ENCODE measurements at regions not wholly inside any gene's neighbourhood (a gene's known extent, or its start where the extent isn't known, plus 50 kb on each side); places are given as distances from the start of the nearest gene placed in this dataset.
A peak's percentile ranks its signal among the peaks of the same experiment; 100 is the strongest.

DNA sequence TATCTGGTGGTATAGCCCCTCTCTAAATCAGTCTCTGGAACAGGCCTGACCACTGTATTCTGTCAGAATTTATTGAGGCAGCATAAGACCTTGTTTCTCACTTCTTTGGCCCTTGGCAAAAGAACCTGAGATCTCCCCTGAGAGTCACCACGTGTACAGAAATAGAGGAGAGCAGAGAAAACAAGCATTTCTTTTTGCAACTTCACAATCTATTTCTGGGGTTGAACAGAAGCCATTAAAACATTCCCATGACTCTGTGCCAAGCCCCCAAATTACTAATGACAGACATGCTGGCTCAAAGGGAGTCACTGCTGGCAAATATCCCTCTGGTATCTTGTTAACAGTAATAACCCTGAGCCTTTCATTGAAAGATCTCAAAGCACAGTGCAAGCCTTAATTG is 395.3 kb downstream of the MAFB start:
- peak; percentile 79 for DNase-seq (ENCODE audit: low read depth, low spot score)

More for the DNA sequence above, 395.3 kb downstream of the MAFB start:
- TF ChIP-seq EZH2 (IDR thresholded peaks at IDR 0.05; ENCODE audit: borderline replicate concordance, low read depth, low read length, severe bottlenecking) (no peak), JUN (IDR thresholded peaks at IDR 0.05; ENCODE audit: borderline replicate concordance, insufficient read depth, insufficient read length, low read depth) (no peak), POLR2AphosphoS5 (IDR thresholded peaks at IDR 0.05; ENCODE audit: insufficient read depth, low read depth, low read length) (no peak), POLR2A (IDR thresholded peaks at IDR 0.05; ENCODE audit: low read depth, low read length) (no peak), GATA2 (IDR thresholded peaks at IDR 0.05; ENCODE audit: insufficient read depth, insufficient read length, low read depth, low read length) (no peak), MYC (IDR thresholded peaks at IDR 0.05; ENCODE audit: low read depth, low read length) (no peak)
- TF ChIP-seq, protein P1, sequence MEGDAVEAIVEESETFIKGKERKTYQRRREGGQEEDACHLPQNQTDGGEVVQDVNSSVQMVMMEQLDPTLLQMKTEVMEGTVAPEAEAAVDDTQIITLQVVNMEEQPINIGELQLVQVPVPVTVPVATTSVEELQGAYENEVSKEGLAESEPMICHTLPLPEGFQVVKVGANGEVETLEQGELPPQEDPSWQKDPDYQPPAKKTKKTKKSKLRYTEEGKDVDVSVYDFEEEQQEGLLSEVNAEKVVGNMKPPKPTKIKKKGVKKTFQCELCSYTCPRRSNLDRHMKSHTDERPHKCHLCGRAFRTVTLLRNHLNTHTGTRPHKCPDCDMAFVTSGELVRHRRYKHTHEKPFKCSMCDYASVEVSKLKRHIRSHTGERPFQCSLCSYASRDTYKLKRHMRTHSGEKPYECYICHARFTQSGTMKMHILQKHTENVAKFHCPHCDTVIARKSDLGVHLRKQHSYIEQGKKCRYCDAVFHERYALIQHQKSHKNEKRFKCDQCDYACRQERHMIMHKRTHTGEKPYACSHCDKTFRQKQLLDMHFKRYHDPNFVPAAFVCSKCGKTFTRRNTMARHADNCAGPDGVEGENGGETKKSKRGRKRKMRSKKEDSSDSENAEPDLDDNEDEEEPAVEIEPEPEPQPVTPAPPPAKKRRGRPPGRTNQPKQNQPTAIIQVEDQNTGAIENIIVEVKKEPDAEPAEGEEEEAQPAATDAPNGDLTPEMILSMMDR (IDR thresholded peaks at IDR 0.05; ENCODE audit: extremely low read depth in 1 of 2, insufficient read depth in 1 of 2, low read depth in 1 of 2, low read length in 2 of 2): no peak
- TF ChIP-seq, protein P2, sequence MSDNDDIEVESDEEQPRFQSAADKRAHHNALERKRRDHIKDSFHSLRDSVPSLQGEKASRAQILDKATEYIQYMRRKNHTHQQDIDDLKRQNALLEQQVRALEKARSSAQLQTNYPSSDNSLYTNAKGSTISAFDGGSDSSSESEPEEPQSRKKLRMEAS (IDR thresholded peaks at IDR 0.05; ENCODE audit: insufficient read depth, insufficient read length): no peak
- Histone ChIP-seq H3K9me3 (replicated peaks; ENCODE audit: control insufficient read depth, insufficient read depth, low read length) (no peaks in the 10 kb centered on the region), H3K79me2 (ENCODE audit: control insufficient read depth, insufficient read depth, low read length) (no peaks in the 10 kb centered on the region), H4K20me1 (replicated peaks; ENCODE audit: control insufficient read depth, extremely low read depth, insufficient read depth, low read length) (no peaks in the 10 kb centered on the region), H2AFZ (ENCODE audit: low read depth, low read length) (peak overlapping the region; percentile 82), H3K27ac (ENCODE audit: insufficient read depth, low read depth, low read length) (peak overlapping the region; percentile 89), H3K4me2 (ENCODE audit: insufficient read depth, low read length) (no peak overlapping the region), H3K36me3 (ENCODE audit: control insufficient read depth in 2 of 2, extremely low read depth in 1 of 2, insufficient read depth in 2 of 2, low read length in 2 of 2) (no peaks in the 10 kb centered on the region), H3K9ac (replicated peaks; ENCODE audit: extremely low read depth, insufficient read depth, low read length) (no peak overlapping the region), H3K4me1 (ENCODE audit: control insufficient read depth, extremely low read depth, insufficient read depth, low read length) (peaks cover 22% of the 10 kb centered on the region), H3K9me1 (replicated peaks; ENCODE audit: control insufficient read depth, extremely low read depth, insufficient read depth, low read length) (no peaks in the 10 kb centered on the region), H3K4me3 (replicated peaks in 1 of 3; ENCODE audit: insufficient read depth in 1 of 3, low read depth in 1 of 3, low read length in 3 of 3) (no peak overlapping the region), H3K27me3 (ENCODE audit: control insufficient read depth in 2 of 2, insufficient read depth in 2 of 2, low read length in 2 of 2) (no peaks in the 10 kb centered on the region)
- dilution Hi-C loops (cut with MboI; ENCODE audit: extremely low pct_ligation_motif_present, low sequenced_read_pairs) (no loop called here), intact Hi-C loops (cut with micrococcal nuclease) (no loop called here)
- BruUV-seq (replicated peaks): no TSS peak
- FAIRE-seq: peak; percentile 55
- CTCF ChIA-PET: no interaction called here
- POLR2A ChIA-PET: no interaction called here
